Testis (tissue), 2 donors: ENCODE measurements at regions not wholly inside any gene's neighbourhood (a gene's known extent, or its start where the extent isn't known, plus 50 kb on each side); places are given as distances from the start of the nearest gene placed in this dataset.

ENCODE experiments used
- CTCF ChIP-seq, 3 experiments: fragments of 450-650 bp in 2 of 3; fragments of 200-600 bp in 1 of 3; sonication (generic) in 1 of 3; IDR thresholded peaks; one replicate each; pipeline ENCODE4 v1.5.1; 2016 to 2019; ENCODE audit warnings: antibody characterized with exemption in 3 of 3, mild to moderate bottlenecking in 2 of 3, moderate library complexity in 1 of 3
- POLR2A ChIP-seq: fragments of 450-650 bp; IDR thresholded peaks from one replicate; pipeline ENCODE4 v1.6.1; 2017; ENCODE audit warnings: antibody characterized with exemption, mild to moderate bottlenecking, moderate library complexity

- TF ChIP-seq CTCF (IDR thresholded peaks at IDR 0.05) (no peak), POLR2A (no peak)
Measured at GRCh38 chr6:163773646-163774045, 359.1 kb downstream of the QKI start.
